ENCODE measurements at regions not wholly inside any gene's neighbourhood (a gene's known extent, or its start where the extent isn't known, plus 50 kb on each side); places are given as distances from the start of the nearest gene placed in this dataset.

DNA sequence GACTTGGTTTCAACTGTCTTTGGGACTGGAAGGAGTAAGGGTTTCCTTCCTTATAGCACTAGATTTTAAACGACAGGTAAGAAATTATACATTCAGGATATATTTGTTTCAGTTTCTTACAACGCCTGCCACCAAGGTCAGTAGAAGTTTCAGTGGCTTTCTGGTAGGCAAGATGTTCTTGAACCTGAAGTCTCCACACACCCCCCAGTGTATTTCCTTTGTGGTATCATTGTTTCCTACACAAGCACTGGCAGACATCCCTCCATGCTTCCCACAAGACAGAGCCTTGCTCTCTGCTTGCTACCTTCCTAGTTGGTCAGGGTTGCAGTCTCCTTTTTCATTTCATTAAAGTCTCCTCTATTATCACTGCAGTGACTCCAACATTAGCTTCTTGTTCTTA lies 283.1 kb downstream of the FLRT2 start:
- no peak for FAIRE-seq

DNA sequence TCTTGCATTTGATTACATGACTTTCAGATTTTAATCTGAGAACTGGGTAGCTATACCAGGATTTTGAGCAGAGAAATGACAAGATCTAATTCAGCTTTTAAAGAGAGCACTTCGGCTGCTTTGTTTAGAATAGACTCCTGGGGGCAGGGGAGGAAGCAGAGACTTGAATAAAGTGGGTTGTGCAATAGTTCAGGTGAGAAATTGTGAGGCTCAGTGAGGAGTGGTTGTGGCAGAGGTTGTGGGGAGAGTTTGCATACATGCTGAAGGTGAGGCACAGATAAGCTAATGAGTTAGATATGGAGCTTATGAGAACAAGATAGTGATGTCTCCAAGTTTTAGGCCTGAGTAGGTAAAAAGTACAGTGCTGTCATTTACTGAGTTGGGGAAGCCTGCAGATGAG lies 281.4 kb downstream of the FLRT2 start:
- FAIRE-seq = no peak

DNA sequence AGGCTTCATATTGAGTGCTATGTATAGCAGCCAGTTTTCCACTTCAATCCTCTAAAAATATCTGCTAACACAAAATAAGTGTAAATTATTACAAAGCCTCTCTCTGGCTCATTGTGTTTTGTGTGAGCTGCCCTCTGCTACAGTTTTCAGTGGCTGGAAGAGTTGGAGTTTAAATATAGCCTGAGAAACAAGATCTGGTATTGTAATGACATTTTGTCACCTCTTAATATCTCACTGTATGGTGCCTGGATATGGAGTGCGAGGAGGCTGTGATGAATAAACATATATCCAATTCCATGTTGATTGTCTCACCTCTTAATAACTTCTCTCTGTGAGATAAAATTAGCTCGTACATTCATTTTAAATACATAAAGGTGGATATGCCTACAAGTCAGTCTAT lies 269.7 kb downstream of the FLRT2 start:
- no peak for FAIRE-seq

DNA sequence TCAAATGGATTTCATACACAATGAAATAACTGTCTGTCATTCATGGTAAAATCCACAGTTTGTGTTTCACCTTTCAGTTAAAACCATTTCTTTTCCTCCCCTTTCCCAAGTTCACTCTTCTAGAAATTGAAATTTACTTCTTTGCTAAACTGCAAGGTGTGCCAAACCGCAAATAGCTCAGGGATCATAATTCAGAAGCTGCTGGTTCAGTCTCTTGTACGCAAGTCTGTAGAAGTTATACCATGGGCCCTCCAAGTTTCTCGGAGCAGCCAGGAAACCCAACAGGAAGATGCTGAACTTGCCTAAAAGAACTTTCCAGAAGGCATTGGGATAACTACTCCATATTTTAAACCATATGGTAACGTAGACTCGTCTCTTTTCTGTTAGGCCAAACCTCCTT lies 268.9 kb downstream of the FLRT2 start:
- no peak for FAIRE-seq

DNA sequence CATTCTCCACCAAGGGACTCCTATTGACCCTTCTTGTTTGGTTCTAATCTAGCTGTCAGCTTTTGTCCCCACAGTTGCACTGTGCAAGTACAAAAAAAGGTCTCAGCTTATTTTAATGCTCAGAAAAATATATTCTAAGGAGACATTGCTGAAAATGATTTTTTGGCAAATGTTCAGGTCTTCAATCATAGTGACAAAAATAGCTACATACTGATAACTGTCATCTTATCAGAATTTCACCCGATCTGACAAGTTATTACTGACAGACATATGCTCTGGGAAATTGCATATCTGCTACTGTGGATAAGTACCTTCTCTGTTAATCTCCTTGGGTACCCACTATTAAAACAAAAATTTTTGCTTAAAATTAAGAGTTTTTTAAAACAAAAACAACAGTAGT lies 263.6 kb downstream of the FLRT2 start:
- no peak for FAIRE-seq

DNA sequence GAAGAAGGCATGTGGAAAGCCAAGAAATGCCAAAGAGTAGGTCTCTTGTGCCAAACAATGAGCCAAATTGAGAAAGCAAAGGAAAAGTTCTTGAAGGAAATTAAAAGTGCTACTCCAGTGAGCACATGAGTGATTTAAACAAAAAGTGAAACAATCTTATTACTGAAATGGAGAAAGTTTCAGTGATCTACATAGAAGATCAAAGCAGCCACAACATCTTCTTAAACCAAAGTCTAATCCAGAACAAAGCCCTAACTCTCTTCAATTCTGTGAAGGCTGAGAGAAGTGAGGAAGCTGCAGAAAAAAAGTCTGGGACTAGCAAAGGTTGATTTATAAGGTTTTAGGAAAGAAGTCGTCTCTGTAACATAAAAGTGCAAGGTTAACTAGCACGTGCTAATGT lies 259.6 kb downstream of the FLRT2 start:
- no peak for FAIRE-seq

DNA sequence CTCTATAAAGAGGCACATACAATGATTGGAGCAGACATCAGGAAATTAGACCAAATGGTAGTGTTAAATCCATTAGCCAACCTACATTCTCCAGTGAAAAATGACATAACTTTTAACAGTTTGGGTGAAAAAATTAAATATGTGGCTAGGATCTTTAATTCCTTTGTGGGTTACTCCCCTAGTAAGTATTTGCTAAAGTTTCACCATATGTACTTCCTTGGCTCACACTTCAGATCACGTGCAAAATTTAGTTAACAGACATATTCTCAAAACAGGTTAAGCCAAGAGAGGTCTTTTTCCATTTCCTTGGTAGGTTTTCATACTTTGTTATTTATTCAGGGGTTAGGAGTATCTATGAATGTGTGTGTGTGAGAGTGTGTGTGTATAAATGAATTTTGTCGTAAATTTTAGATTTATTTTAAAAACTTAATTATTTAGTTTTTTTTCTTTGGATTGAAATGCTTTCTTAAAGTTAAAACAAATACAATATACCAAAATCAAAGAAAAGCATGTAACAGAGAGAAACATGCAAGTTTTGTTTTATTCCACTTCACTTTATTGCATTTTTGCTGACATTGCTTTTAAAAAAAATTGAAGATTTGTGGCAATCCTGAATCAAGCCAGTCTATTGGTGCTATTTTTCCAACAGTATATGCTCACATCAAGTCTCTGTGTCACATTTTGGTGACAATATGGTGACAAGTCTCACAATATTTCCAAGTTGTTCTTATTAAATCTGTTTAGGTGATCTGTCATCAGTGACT lies 258.7 kb downstream of the FLRT2 start:
- FAIRE-seq = no peak

DNA sequence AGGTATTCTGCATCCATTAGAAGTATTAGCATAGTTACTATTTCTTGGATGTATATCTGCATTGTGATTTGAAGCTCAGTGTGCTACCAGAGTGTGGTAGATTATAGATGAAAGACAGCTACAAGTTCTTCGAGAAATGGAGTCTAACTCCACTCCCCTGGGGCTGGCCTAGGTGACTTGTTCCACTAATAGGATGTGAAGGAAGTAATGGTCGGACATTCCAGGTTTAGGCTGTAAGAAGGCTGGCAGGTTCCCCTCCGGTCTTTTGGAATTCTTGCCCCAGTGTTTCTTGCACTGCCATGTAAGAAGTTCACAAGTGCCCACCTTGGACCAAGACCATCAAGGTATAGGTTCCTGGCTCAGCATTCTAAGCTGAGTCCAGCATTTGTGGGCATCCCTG lies 236.4 kb downstream of the FLRT2 start:
- no peak for FAIRE-seq

DNA sequence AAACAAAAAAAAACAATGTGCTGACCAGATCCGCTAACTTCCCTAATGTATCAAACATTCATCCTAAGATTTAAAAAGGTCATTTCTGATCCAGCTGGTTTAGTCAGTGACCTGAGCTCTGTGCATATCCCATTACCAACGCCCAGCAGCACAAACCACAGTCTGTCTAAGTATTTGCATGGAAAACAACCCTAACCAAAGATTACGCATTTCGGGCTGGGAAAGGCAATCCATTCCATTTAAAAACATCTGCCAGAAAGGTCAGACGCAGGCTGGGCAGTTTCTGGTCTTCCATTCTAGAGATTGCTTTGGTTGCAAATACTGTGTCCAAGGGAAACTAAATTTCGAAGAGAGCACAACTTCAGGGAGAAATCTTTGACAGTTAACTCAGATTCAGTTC lies 234.9 kb downstream of the FLRT2 start:
- no peak for FAIRE-seq

DNA sequence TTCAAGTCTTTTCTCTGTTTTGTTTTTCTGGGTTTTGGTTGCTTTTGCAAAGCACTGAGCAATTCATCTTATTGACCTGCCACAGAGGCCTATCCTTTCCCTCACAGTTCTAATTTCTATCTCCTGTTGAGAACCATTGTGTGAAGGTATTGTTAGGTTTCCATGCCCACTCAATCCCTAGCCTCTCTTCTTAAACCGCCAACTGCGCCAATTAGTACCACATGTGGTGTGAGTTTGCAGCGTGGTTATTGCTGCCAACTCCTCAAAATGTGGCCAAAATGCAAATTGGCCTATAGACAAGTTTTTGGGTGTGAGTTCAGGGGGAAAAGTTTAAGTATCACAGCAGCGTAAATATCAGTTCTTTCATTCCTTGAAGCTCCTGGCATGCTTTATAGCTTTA lies 232.6 kb downstream of the FLRT2 start:
- no peak for FAIRE-seq

DNA sequence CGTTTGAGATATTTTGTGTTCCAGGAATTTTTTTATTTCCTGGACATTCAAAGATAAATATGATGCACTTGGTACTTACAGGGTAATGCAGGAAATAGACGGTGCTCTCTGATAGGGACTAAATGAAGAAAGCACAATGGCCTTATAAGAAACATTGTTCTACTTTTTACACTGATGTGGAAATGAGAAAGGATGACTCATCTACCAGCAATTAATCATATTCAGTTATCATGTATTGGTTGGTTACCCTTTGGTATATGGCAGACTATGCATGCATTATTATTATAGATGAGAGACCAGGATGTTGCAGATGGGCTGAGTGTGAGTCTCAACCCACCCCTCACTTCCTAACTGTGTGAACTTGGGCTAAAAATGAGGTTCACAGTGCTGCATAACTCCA lies 222.2 kb downstream of the FLRT2 start:
- no peak for FAIRE-seq

DNA sequence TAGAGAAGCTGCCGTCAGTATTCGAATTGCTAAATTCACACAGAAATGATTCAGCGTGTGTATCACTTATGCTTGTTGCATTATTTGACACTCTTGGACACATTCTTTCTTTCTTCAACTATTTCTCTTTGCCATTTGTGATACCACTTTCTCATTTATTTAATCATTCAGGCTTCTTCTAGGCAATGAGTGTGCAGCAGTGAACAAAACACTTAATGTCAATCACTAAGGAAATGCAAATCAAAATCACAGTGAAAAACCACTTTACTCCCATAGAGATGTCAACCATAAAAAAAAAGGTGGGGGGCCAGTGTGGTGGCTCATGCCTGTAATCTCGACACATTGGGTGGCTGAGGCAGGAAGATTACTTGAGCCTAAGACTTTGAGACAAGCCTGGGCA lies 214.6 kb downstream of the FLRT2 start:
- FAIRE-seq = no peak

DNA sequence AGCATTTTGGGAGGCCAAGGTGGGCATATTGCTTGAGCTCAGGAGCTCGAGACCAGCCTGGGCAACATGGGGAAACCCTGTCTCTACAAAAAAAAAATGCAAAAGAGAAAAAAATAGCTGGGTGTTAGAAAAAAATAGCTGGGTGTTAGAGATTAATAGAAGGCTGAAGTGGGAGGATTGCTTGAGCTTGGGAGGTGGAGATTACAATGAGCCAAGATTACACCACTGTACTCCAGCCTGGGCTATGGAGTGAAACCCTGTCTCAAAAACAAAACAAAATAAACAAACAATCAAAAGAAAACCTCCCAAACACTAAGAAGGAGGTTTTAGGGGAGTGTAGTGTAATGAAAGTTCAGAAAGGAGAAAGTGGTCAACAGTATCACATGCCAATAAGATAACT lies 202.1 kb downstream of the FLRT2 start:
- no peak for FAIRE-seq

DNA sequence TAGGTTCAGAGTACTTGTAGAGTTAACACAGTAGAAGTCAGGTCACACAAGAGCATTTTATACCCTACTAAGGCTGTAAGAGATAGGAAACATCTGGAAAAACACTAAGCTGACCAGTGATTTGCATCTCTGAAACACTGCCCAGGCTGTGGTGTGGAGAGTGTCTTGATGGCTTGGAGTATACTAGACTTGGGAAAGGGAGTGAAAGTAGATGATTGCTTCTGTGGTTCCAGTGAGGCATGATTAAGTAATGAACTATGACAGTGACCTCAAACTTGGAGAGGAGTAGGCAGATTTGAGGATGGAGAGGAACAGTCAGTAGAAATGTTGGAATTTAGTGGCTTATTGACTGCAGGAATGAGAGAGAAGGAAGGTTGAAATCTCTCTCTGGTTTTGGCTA lies 201.2 kb downstream of the FLRT2 start:
- no peak for FAIRE-seq

DNA sequence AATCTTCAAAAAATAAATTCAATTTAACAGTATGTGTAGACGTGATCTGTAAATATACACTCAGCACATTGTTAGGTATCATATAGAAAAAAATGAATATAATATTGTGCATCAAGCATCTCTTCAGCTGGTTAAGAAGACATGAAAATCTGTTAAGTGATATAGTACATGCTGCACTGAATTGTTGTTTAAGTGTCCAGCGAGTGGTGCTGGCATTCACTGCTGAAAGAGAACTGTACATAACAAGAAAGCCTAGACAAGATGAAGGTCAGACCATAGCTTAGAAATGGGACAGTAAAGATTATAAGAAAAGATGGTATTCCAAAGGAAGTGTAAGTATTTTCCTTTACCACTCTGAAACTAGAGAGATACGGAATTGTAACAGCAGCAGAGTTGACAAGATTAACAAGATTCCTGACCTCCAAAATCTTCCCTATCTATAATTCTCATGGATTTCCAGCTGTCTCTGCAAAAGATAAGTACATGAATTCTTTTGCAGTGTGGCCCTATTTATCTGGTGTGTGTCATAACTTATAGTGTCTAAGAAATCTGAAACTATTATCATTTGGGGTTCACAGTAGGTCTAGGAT lies 198.6 kb downstream of the FLRT2 start:
- FAIRE-seq = no peak

DNA sequence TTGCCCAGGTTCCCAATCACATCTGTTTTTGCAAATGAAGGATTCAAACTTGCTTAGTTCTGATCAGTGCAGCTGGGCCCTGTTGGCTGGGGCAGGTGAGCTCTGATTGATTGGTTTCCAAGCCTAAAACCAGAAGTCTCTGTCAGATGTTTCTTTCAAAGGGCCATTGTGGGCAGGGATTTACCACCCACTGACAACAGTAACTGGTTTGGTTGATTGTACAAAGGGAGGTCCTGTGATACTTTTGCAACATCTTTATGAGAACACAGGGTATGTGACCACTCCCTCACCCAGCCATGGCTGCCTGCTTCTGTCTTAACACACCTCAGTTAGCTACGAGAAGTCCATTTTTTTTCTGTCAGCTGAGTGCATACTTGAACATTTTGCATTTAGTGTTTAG lies 184.1 kb downstream of the FLRT2 start:
- no peak for FAIRE-seq

DNA sequence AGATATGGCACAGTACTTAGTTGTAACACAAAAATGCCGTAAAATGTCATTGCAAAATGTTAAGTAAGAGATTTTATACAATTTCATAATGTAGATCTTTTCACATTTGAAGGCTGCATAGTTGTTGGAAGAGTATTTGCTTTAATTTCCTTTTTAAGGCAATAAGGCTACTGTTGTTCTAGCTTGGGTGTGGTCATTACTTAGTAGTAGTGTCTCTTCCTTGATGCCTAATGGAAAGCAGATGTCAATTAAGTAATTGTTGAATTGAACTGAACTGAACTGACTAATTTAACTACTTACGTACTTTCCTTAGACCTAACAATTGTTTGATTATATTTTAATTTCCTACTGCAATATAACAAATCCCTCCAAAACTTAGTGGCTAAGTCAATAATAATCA lies 181.7 kb downstream of the FLRT2 start:
- FAIRE-seq = no peak
